NOMO-1 treated with DMSO at 0.1 percent for 48 hours (cell line): ENCODE measurements at regions not wholly inside any gene's neighbourhood (a gene's known extent, or its start where the extent isn't known, plus 50 kb on each side); places are given as distances from the start of the nearest gene placed in this dataset.
"Not testable (repeated sequence)": the region's sequence is repeated elsewhere in the genome, so short reads cannot be mapped to it uniquely, and the experiment has no call there.

Experiments
- DNase-seq: peaks from one replicate; lab custom pipeline; 2025; ENCODE audit not compliant: unreplicated experiment; lab: John Stamatoyannopoulos, UW

GRCh38 chr16:76713191-76713590 is 436.0 kb downstream of the CNTNAP4 start:
- no peak for DNase-seq

DNA sequence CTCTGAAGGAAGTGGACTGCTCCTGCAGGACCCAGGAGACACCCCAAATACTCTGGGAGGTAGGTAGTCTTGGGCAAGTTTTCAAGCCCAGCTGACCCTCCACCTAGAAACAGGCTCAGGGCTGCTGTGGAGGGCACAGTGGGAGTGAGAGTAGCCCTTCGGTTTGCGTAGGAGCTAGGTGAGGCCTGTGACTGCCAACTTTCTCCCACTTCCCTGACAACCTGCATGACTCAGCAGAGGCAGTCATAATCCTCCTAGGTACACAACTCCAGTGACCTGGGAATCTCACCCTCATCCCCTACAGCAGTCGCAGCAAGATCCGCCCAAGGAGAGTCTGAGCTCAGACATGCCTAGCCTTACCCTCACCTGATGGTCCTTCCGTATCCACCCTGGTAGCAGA is 439.1 kb downstream of the CNTNAP4 start:
- not testable (repeated sequence) for DNase-seq

DNA sequence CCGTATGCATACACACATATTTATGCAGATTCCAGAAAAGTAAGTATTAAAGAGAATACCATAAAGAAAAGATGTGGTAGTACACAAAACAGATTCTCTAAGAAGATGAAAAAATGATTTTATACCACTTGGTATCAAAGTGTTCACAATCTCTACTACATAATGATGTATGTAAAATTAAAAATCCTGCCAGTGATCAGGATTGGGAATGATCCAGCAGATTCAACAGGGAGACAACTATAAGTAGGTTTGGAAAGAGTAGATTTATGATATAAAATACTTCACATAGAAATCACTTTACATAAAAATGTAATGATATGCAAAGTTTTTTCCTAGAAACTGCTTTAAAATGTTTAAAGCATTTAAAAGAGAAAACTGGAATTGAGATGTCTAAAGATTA is 447.0 kb downstream of the CNTNAP4 start:
- no peak for DNase-seq

- DNase-seq = no peak
These were observed 452.3 kb downstream of the CNTNAP4 start for GRCh38 chr16:76729525-76729924.

DNA sequence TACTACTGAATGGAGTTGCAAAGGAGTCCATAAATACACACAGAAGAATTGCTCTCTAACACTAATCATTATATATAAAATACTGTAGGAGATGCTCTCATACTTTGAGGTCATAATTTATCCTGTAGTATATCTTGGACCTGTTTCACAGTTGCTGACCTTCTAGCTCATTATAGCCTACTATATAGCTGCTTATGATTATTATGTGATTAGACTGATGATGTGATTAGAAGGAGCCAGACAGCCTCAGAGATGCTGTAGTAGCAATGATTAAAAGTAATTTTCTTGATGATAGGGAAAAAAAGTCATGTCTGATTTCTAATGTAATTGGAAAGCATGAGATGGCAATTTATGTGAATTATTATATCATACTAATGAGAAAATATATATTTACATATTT is 455.7 kb downstream of the CNTNAP4 start:
- DNase-seq = no peak

GRCh38 chr16:76741623-76742022 is 449.4 kb upstream of the MON1B start:
- no peak for DNase-seq

- no peak for DNase-seq
These were observed 442.3 kb upstream of the MON1B start for GRCh38 chr16:76748461-76749348.

DNA sequence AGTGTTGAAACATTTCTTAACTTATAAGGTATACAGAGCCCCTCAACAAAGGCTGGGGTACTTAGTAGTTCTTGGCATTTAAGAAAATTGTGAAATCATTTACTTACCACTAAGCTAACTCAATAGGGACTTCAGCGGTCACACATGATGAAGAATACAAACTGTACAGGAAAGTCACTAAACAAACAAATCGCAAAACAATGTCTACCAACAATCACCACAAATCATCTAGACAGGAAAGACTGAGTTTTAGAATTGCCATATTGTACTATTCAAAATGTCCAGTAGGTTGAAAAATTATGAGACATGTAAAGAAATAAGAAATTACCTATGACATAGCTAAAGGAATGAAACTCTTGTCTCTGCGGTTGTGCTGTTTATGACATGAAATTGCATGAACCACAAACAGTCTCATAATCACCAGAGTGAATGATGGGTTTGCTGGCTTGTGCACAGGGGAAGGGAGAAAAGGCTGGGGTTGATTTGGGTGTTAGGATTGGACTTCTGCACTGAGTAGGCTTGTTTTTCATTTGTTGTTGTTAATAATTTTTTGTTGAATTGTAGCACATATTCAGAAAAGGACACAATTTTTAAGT is 441.1 kb upstream of the MON1B start:
- DNase-seq = no peak

DNA sequence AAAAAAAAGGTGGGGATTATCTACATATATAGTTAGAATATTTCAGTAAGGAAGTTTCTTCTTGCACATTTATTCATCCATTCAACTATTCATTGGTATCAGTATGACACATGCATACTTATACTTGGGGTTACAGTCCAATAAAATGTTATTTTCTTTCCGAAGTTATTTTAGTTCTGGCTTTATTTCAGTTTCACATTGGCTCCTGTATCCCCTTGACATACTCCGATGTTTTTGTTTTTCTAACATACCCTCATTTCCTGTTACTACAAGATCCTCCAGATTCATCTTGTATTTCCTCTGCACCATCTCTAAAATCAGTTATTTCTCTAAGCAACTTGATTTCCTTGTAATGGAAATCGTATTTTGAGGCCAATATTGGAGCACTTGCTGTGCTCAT is 435.5 kb upstream of the MON1B start:
- no peak for DNase-seq

GRCh38 chr16:76756423-76756822 is 434.6 kb upstream of the MON1B start:
- no peak for DNase-seq

- no peak for DNase-seq
These were observed 434.0 kb upstream of the MON1B start for GRCh38 chr16:76756951-76757350.

DNA sequence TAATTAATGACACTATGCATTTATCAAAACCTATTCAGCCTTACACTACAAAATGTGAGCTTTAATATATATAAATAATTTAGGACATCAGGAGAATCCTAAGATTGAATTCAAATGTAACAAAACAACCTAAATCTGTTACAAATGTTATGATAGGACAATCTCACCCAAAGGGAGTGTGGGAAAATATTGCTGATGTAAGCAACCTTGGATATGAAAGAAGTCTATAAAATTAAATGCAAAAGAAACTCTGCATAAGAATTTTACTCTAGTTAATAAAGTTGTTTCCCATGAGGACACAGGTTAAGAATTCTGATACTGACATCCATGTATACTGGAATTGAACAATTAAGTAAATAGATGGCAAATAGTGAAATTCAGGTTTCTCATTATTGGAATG is 424.5 kb upstream of the MON1B start:
- DNase-seq = no peak

- DNase-seq = no peak
These were observed 422.7 kb upstream of the MON1B start for GRCh38 chr16:76768316-76768715.

- no peak for DNase-seq
These were observed 422.0 kb upstream of the MON1B start for GRCh38 chr16:76768948-76769347.

DNA sequence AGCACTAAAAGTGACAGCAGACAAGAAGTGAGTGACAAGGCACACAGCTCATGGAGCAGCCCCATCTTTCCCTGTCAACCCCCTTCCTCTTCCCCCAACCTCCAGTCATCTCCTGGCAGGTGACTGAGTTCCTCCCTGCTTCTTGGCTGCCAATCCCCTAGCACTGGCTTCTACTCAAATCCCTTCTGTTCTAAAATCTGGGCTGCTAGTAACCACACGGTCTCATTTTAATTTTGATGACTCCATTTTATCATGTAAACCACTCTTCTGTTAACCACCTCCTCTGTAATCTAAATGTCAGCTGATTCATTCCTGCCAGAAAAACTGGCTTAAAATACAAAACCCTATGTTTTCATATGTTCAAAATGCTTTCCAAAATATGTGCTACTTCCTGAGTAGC is 419.8 kb upstream of the MON1B start:
- no peak for DNase-seq

GRCh38 chr16:76777721-76778465 is 413.1 kb upstream of the MON1B start:
- peak; percentile 11 for DNase-seq

GRCh38 chr16:76780556-76780955 is 410.4 kb upstream of the MON1B start:
- DNase-seq = no peak

DNA sequence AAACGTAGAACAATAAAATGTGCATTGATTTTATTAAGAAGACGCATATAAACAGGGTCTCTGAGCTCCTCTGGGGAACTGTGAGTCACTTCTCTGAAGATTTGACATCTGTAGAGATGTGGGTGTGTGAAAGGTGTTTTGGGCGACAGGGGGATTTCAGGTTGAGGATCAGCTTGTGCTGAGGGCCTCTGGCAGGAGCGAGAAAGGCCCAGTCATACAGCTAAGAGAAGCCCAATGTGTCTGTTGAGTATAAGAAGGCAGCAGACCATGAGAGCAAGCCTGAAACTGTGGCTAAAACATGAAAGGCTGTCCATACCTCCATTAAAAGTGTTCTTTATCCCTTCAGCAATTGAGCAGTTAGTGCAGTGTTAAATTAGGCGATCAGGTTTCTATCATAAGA is 406.5 kb upstream of the MON1B start:
- DNase-seq = no peak

DNA sequence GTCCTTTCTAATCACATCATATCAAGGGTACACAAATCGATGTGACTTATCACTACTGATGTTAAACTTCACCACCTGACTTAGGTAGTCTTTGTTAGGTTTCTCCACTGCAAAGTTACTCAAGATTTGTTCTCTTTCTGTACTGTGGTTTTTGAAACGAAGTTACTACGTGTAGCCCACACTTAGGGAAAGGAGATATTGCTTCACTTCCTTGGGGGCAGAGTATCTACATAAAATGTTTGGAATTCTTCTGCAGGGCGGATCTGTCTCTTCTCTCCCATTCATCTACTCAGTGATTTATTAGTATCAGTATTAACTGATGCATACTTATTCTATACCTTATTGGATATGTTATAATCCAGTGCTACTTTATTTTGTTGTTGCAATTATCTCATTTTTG is 403.6 kb upstream of the MON1B start:
- DNase-seq = no peak

DNA sequence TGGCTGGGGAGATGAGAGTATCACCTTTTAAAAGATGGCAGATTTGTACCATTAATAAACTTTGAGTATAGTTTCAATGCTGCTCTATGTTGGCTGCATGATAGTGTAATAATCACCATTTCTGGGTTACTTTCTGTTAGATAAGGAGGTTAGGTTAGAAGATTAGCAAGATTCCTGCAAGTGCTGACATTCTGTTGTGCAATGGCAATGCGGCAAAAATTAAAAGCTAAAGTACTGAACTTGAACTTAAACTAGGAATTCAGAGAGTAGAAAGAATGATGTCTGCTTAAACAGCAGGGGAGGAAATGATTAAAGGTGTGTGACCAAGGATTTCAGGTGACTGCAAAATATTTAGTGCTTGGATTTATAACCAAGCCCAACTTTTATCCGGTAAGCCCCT is 399.8 kb upstream of the MON1B start:
- no peak for DNase-seq

GRCh38 chr16:76796416-76796815 is 394.6 kb upstream of the MON1B start:
- no peak for DNase-seq

DNA sequence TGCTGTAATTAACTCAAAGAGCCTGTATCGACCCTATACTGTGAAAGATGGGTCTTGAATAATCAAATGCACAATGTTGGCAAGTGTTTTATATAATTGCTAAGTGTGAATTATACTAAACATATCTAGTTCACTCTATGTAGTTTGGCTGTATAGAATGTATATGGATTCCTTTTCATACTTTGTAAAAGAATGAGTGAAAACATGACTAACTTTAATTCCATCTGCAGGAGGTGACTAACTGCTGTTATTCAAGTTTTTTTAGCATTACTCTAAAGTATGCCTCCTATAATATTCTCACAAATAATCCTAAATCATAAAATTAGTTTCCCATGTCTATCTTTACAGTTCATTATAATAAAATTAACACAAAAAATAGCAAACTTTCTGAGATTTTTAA is 394.0 kb upstream of the MON1B start:
- no peak for DNase-seq
